ENCODE measurements at regions not wholly inside any gene's neighbourhood (a gene's known extent, or its start where the extent isn't known, plus 50 kb on each side); places are given as distances from the start of the nearest gene placed in this dataset.

DNA sequence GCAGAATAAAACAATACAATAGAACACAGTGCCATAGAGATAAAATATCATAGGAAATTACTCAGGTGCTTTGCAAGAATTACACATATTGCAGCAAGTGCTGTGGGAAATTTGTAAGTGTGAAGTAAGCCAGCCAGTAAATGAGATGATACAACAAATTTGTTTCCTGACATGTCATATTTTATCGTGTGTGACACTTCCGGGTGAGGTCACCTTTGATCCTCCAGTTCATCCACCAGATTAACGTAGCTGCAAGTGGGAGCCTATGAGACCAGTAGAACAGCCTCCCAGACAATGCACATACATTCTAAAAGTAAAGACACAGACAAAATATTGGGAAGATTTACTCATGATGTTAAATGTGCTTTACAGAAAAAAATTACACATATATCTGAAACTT is 72.2 kb downstream of the PRDM9 start:
- no peak for TF ChIP-seq POLR2A (IDR thresholded peaks at IDR 0.05)
- TF ChIP-seq, protein P1, sequence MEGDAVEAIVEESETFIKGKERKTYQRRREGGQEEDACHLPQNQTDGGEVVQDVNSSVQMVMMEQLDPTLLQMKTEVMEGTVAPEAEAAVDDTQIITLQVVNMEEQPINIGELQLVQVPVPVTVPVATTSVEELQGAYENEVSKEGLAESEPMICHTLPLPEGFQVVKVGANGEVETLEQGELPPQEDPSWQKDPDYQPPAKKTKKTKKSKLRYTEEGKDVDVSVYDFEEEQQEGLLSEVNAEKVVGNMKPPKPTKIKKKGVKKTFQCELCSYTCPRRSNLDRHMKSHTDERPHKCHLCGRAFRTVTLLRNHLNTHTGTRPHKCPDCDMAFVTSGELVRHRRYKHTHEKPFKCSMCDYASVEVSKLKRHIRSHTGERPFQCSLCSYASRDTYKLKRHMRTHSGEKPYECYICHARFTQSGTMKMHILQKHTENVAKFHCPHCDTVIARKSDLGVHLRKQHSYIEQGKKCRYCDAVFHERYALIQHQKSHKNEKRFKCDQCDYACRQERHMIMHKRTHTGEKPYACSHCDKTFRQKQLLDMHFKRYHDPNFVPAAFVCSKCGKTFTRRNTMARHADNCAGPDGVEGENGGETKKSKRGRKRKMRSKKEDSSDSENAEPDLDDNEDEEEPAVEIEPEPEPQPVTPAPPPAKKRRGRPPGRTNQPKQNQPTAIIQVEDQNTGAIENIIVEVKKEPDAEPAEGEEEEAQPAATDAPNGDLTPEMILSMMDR (IDR thresholded peaks at IDR 0.05): no peak
